Umbilical cord (tissue), 1 donor: ENCODE measurements at regions not wholly inside any gene's neighbourhood (a gene's known extent, or its start where the extent isn't known, plus 50 kb on each side); places are given as distances from the start of the nearest gene placed in this dataset.

Experiments used
- DNase-seq: peaks from one replicate; pipeline ENCODE4 v3.0.0-alpha.2; 2015; ENCODE audit warnings: low spot score

DNA sequence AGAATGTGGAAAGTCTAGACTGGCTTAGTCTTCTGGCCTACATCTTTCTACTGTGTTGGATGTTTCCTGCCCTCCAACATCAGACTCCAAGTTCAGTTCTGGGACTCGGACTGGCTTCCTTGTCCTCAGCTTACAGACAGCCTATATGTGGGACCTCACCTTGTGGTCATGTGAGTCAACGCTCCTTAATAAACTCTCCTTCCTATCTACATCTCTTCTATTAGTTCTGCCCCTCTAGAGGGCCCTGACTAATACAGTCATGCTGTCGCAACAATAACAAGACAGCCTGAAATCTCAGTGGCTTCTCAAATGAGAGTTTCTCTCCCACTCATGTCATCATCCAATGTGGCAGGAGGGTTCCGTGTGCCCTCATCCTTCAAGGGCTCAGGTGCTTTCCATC is 347.8 kb downstream of the MZT1 start:
- no peak for DNase-seq

DNA sequence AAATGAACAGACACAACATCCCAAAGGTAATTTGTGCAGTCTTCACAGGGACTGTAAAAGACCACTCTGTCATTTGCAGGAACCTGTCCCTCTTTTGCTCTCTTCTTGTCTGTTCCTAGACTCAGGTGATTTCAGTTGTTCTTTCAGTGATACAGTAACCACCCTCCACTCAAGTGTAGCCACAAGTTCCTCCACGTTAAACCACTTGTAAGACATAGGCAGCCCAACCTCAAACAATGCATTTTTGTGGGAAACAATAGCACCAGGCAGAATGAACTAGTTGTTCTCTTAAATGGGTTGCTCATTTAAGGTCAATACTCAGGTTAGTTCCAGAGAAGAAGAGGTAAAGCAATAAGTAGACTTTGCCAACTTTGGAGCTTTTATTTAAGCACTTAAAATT is 359.4 kb downstream of the MZT1 start:
- DNase-seq, result no peak

DNA sequence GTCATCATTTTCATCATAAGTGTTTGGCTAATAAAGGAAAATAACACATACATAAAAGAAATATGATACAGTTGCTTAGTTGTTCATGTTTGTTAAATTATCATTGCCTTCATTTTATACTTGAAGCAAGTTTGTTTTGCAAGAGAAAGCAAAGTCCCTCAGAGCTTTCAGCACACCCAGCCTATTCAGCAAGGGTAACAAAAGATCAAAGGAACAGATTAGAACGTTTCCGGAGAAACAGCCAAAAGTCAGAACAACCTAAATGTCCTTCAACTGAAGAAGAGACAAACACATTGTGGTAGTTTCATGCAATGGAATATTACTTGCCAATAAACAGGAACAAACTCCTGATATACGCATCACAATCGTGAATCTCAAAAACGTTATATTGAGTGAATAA is 380.7 kb downstream of the MZT1 start:
- DNase-seq, result no peak

DNA sequence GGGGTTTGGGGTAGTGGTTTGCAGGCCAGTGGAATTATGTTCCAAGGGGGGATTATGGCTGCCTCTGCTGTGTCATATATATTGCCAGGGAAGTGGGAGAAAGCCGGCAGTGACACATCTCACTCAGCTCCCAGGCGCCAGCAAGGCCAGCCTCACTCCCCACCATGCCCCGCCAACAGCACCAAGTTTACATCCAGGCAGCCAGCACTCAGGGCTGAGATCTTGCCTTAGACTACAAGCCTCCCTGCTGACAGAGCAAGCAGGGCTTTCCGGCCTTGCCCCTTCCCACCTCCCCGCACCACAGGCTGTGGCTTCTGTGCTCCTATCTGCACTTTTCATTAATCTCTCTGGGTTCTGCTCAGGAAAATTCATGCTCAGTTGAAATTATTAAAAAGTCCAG is 385.1 kb downstream of the MZT1 start:
- DNase-seq, result no peak

DNA sequence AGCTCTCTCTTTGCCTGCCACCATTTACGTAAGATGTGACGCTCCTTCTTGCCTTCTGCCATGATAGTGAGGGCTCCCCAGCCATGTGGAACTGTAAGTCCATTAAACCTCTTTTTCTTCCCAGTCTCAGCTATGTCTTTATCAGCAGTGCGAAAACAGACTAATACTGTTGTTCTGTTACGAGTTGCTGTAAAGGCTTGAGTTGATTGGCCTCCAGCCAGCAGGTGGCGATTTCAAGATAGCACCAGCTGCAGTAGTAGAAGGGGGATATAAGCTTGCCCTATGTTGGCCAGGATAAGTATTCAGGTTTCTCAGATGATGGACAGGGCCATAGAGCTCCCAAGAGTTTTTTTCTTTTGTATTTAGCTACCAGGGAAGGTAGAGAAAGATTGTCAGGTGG is 385.5 kb downstream of the MZT1 start:
- no peak for DNase-seq

DNA sequence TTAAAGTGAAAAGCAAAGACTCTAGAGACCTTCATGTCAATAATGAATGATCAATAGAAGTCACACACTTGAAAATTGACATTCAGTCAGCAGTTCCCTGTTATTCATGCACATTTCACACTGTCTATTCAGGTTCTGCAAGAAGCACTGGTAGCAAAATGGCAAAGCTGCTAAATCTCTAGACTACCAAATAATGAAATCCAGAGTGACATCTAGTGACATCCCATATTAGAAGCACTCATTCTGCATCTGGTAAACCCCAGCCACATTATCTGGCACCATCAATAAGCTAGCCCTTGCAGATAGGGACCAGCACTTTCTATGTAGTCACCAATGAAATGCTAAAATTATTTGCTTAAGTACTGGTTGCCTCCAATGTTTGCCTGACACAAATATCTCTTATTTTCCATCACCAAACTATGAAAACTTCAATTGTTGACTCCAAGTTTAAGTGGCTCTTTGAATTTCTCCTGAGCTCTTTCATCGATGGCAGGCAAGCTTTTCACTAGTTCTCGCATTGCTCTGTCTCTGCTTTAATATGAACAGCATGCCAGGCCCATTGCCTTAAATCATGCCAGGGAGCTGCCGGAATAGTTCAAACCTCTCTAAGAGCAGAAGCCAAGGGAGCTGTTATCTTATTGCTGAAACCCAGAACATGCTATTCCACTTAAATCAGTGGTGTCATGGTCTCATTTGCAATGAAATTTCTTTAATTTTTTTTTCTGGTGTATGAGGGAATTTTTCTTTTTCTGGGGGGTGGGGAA is 409.9 kb downstream of the MZT1 start:
- DNase-seq, result peak; percentile 12

DNA sequence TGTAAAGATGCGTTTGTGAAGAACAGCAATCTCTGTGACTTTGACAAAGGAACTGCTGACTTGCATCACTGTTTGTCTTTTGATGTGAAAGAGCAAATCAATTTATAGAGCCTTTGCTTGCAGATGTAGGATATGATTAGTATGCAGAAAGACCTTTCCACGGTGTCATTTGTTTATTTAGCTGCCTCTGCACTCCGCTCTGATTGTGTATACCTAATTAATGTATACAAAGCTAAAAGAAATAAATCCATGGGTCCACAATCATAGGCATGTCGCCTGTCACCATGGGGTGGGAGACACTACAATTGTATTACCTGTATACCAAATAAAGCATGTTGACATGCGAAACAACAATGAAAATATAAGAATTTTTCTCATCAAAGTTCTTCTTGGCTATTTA is 410.7 kb downstream of the MZT1 start:
- DNase-seq, result no peak

DNA sequence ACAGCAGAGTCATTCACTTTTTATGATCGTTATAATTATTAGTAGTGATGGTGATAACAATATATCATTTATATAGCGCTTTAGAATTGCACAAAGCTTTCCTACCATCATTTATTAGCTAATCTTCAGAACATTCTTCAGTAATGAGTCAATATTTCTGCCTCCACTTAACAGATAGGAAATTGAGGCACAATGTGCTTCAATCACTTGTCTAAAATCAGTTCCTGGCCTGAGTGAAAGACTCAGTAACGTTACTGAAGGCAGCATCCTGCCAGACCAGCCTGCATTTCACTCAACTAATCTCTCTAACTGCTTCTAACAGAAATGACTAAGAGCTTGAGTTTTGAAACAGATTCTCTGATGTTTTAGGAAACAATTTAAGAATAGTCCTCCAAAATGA is 412.1 kb downstream of the MZT1 start:
- no peak for DNase-seq

DNA sequence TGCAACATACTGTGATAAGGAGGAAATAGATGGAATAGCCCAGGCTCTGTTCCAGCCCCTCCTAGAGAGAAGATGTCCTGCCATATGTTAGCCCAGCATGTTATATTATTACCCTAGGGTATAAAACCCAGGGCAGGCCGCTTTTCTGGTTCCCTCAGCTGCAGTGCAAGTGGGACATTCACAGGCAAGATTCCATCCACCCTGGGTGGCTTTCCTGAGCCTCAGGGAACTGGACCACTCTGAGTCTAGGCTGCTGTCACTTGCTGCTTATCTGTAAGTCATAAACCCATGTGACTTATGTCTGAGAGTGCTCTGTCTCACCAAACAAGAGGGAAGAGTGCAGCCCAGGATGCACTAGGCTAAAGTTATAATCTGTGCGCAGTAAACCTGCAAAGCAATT is 413.2 kb downstream of the MZT1 start:
- DNase-seq, result no peak

DNA sequence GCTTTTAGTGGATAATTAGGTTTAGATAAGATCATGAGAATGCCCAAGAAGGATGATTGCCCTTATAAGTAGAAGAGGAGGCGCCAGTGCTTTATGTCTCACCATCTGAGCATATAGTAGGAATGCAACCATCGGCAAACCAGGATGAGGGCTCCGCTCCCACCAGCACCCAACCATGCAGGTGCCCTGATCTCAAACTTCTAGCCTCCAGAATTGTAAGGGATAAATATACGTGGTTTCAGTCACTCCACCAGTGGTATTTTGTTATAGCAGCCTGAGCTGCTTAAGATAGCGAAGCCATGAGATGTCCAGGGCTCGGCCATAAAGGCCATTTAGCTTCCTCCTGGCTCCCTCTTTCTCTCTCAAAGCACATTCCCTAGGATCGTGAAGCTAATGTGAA is 413.9 kb downstream of the MZT1 start:
- no peak for DNase-seq

DNA sequence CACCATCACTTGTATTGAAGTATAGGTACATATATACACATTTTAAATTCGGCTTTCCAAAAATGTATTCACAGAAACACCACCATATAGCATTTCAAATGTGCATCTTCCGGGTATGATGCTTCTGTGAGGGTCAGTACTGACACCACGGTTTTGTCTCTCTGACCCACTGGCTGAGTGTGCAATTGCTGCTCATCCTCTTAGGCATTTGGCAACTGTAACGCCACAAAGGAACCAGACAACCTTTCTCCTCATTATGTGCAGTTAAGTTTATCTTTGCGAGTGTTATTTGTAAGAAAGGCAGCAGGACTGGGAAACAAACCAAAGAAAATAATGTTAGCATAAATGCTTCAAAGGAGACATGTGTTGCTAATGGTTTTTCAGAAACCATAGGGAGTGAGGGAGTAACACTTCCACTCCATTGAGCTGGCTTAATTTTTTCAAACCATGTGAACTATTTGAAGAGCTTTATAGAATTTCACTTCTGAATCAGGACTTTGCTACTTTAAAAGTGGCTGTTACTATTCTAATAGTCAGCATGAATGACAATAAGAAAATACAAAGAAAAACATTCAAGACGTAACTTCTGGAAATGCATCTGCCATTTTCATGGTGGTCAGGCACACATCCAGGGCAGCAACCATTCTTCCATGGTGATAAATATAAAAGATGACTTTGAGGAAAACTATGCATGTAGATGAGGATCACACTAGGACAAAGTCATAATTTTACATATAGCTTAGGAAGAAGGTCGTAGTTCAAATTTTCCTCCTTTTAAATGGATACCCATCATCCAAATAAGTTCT is 423.3 kb downstream of the MZT1 start:
- DNase-seq, result peak; percentile 1

DNA sequence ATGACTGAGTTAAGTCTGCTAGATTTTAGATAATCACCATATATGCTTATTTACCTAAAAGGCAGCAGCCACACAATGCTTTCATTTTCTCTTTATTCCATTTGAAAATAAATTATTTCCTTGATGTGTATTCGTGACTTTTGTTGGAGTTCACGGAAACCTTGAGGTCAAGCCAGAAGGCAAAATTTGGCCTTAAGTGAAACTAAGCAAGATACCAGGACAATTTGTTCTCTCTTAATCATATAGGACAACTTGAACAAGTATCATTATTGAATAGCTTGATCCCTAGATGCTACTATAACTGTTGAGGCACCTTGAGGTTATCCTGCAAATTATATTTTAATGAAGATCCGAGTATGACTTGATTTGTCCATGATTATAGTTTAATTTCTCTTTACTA is 429.2 kb upstream of the DACH1 start:
- no peak for DNase-seq

DNA sequence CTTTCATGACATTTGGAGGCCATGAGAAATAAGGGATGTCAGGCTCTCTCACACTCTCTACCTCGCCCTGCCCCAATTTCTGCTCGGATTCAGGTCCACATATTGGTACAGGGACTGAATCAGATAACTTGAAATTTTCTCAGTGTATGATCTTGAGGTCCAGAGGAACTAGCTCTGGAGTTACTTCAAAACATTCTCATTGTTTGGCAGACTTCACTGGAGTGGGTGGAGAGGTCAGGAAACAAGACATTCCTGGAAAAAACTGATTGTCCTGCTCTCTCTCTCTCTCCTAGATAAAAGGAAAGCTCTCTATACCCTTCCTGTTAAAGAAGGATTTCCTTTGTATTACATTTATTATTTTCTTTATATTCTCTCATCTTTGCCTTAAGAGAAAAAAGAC is 428.1 kb upstream of the DACH1 start:
- DNase-seq, result peak; percentile 29

DNA sequence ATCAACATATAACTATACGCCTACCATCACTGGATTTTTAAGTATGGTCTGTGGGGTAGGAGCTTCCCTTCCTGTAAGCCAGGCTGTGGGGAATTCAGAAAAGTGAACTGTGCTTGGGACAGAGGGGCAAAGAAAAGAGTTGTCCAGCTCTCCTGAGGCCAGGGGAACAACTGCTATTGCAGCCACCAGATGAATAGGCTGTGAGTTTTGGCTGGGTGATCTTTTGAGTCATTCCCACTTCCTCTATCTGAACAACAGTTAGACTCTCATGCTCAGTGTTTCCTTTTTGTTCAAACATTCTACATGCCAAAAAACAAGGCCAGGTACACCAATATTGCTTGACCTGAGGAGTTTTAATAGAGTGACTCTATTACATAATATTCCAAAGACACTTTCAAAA is 426.2 kb upstream of the DACH1 start:
- DNase-seq, result no peak

DNA sequence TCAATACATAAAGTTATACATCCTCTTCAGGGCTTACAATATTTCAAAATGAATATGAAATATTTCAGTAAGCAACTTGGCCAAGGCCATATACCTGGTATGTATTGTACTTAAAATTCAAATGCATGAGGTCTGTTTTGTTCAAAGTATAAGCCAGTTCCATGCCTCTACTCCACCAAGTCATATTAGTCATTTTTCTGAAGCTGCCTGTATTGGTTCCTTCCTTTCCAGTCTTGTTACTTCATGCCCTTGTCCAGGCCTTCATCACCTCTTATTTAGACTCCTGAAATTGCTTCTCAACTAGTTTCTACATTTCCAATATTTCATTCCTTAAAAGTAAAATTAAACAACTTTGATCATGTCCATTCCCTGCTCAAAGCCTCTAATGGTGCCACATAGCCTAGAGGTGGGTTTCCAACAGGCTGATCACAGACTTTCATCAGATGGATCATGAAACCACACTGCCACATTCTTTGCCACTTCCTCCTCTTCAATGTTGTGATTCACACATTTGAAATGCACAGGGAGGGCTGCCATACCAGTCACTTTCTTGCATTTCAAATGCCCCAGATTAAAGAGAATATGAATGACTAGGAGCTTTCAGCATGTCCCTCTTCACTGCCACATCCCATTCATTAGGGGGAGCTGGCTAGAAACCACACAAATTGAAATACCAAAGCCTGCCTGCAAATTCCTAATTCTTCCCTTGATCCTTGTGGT is 424.1 kb upstream of the DACH1 start:
- no peak for DNase-seq

DNA sequence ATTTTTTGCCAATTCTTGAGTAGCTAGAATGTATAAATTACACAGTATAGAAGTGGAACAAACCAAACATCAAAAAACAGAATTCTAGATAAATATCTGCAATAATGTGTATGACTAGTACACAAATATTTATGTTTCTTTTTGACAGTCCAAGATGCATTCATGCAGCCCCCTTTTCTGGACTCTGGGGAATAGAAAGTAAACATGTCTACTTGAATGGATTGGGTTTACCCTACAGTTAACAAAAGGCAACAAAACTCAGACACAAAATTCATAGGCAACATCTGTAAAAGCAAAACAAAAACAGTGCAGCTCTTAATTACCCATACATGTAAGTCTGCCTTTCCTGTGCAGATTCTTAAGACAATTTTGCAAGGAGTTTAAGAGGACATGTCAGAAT is 419.4 kb upstream of the DACH1 start:
- no peak for DNase-seq

DNA sequence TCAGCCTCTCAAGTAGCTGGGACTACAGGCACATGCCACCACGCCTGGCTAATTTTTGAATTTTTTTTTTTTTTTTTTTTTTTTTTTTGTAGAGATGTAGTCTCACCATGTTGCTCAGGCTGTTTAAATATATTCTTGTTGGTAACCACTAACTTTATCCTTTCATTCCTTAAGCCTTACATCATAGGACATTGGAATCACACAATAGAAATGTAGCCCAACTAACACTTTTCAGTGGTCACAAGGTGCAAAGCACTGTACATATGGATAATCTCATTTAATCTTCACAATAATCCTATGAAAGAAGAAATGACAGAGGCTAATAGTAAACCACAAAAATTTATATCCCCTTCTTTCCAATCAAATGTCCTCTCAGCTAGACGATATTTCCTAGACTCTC is 417.8 kb upstream of the DACH1 start:
- no peak for DNase-seq

DNA sequence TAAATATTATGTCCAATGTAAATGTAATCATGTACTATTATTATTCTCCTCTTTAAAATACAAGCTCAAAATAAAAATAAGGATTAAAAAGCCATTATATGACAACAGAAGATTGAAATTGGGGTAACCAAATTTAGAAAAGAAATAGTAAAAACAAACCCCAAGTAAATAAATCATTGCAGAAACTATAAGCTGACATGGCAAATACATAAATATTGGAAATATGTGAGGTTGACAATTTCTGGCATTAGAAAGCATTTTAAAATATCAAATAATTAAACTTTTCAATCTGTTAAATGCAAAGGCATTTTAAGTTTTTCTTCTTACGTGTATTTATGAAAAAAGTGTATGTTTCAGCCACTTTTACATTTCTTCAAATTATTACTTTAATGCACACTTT is 394.7 kb upstream of the DACH1 start:
- no peak for DNase-seq

DNA sequence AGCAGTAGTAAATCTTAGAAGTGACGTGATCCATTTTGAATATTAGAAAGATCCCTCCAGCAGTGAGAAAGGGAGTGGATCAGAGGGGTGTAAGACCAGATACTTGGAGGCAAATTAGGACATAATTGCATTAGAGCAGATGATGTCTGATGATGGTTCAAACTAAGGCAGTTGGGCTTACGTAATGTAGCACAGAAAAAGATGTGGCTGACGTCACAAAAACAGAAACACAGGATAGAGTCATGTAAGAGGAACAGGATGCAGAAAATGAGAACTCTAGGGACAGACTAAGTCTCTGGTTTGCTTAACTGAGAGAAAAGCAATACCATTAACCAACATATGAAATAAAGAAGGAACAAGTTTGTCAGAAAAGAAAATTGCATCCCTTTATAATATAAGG is 392.5 kb upstream of the DACH1 start:
- DNase-seq, result no peak

DNA sequence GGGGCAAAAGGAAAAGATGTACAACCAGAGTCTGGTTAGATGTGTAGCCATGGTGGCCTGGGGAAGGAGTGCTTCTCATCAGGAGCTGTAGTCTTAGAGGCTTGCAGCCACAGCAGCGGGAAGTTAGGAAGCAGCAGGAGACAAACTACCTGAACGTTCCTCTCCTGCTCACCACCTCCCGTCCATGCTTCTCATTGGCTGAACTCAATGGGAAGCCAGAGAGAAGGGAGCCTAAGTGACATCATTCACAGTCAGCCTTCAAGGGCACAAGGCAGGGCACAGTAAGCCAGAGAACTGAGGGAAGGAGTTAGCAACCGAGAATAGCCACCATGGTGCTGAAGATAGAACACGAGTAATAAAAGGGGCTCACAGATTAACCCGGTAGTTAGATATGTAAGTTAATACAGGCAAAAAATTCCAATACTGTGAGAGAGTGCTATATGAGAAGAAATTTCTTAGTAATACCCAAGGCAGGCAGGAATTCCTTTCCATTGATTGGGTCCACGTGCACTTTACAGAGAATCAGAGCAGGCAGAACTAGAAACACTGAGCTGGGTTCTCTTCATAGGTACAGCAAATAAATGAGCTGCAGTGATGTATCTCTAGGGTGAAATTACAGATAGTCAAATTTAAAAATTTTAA is 391.5 kb upstream of the DACH1 start:
- no peak for DNase-seq

DNA sequence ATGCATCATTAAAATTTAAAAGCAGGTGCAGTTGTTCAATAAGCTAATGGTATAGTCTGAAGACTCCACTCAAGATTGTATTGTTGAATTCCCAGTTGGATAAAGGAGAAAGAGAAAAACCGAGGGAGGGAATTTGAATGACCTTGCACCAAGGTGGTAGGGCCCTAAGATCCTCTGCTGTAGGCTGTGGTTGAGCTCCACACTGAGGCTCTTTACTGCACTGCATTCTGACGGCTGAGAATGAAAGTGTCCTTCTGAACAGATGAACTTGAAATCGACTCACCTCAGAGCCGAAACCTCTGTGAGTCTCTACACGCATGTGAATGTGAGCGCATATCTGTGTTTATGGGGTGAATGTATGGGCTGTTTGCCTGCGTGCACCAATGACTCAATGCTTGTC is 388.9 kb upstream of the DACH1 start:
- DNase-seq, result peak; percentile 20

DNA sequence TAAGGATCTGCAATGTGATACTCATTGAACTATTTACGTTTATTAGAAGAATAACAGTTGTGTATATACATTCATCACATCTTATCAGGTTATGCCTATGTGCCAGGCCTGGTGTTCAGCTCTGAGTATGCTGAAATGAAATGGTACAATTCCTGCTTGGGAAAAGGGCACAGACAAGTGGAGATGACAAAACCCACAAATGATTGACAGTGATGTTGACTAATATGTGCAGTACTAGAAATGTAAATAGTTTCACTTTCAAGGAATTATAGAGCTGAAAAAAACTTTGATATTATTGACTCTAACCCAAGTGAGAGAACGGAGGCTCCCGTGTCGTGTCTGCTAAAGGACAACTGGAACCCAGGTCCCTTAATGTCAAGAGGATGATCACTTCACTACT is 386.8 kb upstream of the DACH1 start:
- no peak for DNase-seq
